ENCODE measurements at regions not wholly inside any gene's neighbourhood (a gene's known extent, or its start where the extent isn't known, plus 50 kb on each side); places are given as distances from the start of the nearest gene placed in this dataset.

DNA sequence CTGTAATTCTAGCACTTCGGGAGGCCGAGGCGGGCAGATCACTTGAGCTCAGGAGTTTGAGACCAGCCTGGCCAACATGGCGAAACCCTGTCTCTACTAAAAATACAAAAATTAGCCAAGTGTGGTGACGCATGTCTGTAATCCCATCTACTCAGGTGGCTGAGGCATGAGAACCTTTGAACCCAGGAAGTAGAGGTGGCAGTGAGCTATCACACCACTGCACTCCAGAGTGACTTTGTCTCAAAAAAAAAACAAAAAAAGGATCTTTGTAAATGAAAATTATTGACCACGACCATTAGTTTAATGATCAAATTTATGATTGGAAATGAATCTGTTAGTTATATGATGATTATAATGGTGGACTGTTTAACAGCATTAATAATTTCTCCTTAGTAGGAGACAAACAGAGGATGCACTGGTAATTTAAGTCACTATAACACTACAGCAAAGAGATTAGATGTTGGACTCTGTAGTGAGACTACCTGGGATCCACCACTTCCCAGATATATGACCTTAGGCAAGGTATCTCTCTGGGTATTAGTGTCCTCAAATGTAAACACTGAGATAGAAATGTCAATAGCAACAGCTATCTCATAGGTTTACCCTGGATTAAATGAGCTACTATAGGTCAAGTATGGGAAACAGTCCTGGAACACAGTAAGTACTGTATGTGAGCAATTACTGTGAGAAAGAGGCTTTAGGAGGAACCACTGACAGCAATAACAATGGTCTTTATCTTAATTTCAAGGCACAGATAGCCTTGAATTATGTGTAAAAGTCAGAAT, 214.7 kb downstream of the NOVA1 start:
- Histone ChIP-seq H3K4me3 (no peak overlapping the region), H3K27ac (no peak overlapping the region), H3K36me3 (no peaks in the 10 kb centered on the region), H3K9me3 (no peaks in the 10 kb centered on the region), H3K27me3 (no peaks in the 10 kb centered on the region), H3K4me1 (no peaks in the 10 kb centered on the region)
- 91 to 92% methylated on average over 6 of the region's 6 CpGs for WGBS, 2 donors
- TF ChIP-seq, protein P1, sequence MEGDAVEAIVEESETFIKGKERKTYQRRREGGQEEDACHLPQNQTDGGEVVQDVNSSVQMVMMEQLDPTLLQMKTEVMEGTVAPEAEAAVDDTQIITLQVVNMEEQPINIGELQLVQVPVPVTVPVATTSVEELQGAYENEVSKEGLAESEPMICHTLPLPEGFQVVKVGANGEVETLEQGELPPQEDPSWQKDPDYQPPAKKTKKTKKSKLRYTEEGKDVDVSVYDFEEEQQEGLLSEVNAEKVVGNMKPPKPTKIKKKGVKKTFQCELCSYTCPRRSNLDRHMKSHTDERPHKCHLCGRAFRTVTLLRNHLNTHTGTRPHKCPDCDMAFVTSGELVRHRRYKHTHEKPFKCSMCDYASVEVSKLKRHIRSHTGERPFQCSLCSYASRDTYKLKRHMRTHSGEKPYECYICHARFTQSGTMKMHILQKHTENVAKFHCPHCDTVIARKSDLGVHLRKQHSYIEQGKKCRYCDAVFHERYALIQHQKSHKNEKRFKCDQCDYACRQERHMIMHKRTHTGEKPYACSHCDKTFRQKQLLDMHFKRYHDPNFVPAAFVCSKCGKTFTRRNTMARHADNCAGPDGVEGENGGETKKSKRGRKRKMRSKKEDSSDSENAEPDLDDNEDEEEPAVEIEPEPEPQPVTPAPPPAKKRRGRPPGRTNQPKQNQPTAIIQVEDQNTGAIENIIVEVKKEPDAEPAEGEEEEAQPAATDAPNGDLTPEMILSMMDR (IDR thresholded peaks at IDR 0.05): no peak
- no peak for TF ChIP-seq POLR2A (IDR thresholded peaks at IDR 0.05)
- TF ChIP-seq POLR2AphosphoS5 (IDR thresholded peaks at IDR 0.05): no peak
- DNase-seq (no peak), ATAC-seq (ENCODE audit: low FRiP score in 2 of 2) (no peak)

DNA sequence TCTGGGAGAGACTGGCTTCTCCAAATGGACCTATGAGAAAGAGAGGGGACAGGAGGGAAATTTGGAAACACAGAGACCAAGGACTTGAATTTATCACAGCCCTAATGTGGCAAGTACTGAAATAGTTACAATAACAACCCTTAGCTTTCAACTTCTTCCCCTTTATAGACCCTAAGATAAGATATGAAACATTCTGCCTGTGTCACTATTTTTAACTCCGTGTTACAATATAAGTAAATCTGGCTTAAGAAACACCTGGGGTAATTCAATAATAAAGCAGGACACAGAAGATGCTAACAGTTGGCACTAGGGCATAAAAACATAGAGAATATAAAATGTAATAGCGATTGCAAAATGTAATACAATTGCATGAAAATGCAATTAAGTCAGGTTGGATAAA, 216.4 kb downstream of the NOVA1 start:
- no peak for ATAC-seq (ENCODE audit: low FRiP score in 2 of 2)
- no peaks in the 10 kb centered on the region for H3K27me3 ChIP-seq
- TF ChIP-seq EP300 (IDR thresholded peaks at IDR 0.05) (no peak), POLR2AphosphoS5 (IDR thresholded peaks at IDR 0.05) (no peak), POLR2A (IDR thresholded peaks at IDR 0.05) (no peak)
- TF ChIP-seq, protein P1 (IDR thresholded peaks at IDR 0.05): no peak
- H3K27ac ChIP-seq: no peak overlapping the region
- no peak for DNase-seq
- no peak overlapping the region for H3K4me3 ChIP-seq
- no peaks in the 10 kb centered on the region for H3K4me1 ChIP-seq
- H3K9me3 ChIP-seq: no peaks in the 10 kb centered on the region
- no peaks in the 10 kb centered on the region for H3K36me3 ChIP-seq
- WGBS, 2 donors: 64 to 72% methylated on average over 2 of the region's 2 CpGs

DNA sequence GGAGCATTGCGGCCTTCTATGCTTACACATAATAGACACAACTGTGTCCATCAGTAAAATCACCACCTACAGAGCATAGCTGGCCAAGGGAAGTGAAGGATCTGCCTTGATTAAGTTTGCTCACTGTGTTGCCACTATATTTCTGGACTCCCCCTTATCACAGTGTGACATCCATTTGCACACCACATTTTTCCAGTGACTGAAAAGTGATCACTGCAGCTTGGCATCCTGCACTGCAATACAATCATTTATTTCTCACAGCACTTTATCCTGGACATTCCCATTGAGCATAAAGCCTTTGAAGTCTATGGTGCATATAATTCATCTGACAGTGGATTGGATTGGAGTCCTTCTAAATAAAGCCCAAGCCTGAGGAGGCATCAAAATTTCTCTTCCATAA, 217.2 kb downstream of the NOVA1 start:
- Histone ChIP-seq H3K27ac (no peak overlapping the region), H3K27me3 (no peaks in the 10 kb centered on the region), H3K9me3 (no peaks in the 10 kb centered on the region), H3K4me3 (no peak overlapping the region), H3K36me3 (no peaks in the 10 kb centered on the region), H3K4me1 (no peaks in the 10 kb centered on the region)
- no peak for ATAC-seq (ENCODE audit: low FRiP score in 2 of 2)
- DNase-seq: no peak
- 91 to 94% methylated on average over 1 of the region's 1 CpG for WGBS, 2 donors
- TF ChIP-seq EP300 (IDR thresholded peaks at IDR 0.05) (no peak), POLR2AphosphoS5 (IDR thresholded peaks at IDR 0.05) (no peak), POLR2A (IDR thresholded peaks at IDR 0.05) (no peak)
- TF ChIP-seq, protein P1 (IDR thresholded peaks at IDR 0.05): no peak

DNA sequence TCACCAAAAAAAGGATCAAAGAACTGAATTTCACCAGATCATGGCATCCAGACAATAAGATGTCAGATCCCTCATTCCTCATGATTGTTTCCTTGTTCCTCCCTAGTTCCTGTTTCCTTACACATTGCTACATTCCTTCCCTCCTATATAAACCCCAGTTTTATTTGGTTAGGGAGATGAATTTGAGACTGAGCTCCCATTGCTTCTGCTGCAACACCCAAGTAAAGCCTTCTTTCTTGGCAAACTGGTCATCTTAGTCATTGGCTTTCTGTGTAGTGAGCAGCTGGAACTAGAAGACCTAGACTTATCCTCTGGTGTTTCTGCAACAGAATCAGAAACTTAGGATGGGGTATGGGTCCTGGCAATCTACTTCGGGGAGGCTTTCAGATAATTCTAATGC, 217.9 kb downstream of the NOVA1 start:
- no peak for DNase-seq
- H3K9me3 ChIP-seq: no peaks in the 10 kb centered on the region
- TF ChIP-seq POLR2A (IDR thresholded peaks at IDR 0.05) (no peak), POLR2AphosphoS5 (IDR thresholded peaks at IDR 0.05) (no peak), EP300 (IDR thresholded peaks at IDR 0.05) (no peak)
- no peak for ATAC-seq (ENCODE audit: low FRiP score in 2 of 2)
- H3K4me3 ChIP-seq: no peak overlapping the region
- no peaks in the 10 kb centered on the region for H3K4me1 ChIP-seq
- no peaks in the 10 kb centered on the region for H3K36me3 ChIP-seq
- no peaks in the 10 kb centered on the region for H3K27me3 ChIP-seq
- WGBS, 2 donors: 82 to 100% methylated on average over 1 of the region's 1 CpG
- no peak overlapping the region for H3K27ac ChIP-seq

DNA sequence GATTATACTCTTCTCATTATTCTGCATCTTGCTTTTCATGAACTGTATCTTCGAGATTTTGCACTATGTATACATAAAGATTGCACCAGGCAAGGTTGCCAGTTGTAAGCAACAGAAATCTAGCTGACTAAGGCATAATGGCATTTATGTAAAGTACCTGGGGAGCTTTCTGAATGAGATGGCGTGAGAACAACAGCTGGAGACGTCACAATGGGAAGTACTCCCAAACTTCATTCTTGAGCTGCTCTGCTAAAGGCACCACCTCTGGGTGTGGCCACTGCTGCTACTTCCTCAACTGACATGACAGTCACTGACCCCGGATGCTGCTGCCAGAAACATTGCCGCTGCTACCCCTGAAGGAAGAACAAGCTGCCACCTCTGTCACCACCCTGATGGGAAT, 220.7 kb downstream of the NOVA1 start:
- ATAC-seq (ENCODE audit: low FRiP score in 2 of 2) (no peak), DNase-seq (no peak)
- no peak overlapping the region for H3K4me3 ChIP-seq
- H3K4me1 ChIP-seq: no peaks in the 10 kb centered on the region
- no peak overlapping the region for H3K27ac ChIP-seq
- no peaks in the 10 kb centered on the region for H3K36me3 ChIP-seq
- no peaks in the 10 kb centered on the region for H3K27me3 ChIP-seq
- H3K9me3 ChIP-seq: no peaks in the 10 kb centered on the region
- no peak for TF ChIP-seq POLR2AphosphoS5 (IDR thresholded peaks at IDR 0.05)
- TF ChIP-seq EP300 (IDR thresholded peaks at IDR 0.05): no peak
- TF ChIP-seq POLR2A (IDR thresholded peaks at IDR 0.05): no peak
- TF ChIP-seq, protein P1 (IDR thresholded peaks at IDR 0.05): no peak
- WGBS, 2 donors: 60 to 61% methylated on average over 5 of the region's 5 CpGs
